ENCODE measurements at regions not wholly inside any gene's neighbourhood (a gene's known extent, or its start where the extent isn't known, plus 50 kb on each side); places are given as distances from the start of the nearest gene placed in this dataset.
"Not testable (repeated sequence)": the region's sequence is repeated elsewhere in the genome, so short reads cannot be mapped to it uniquely, and the experiment has no call there.

- Mint-ChIP-seq H3K4me1 (ENCODE audit: low read depth) (no peaks in the 10 kb centered on the region), H3K27me3 (ENCODE audit: insufficient read depth) (peaks cover 10% of the 10 kb centered on the region), H3K36me3 (ENCODE audit: low read depth) (no peaks in the 10 kb centered on the region), H3K9me3 (no peaks in the 10 kb centered on the region), H3K4me3 (no peak overlapping the region), H3K27ac (no peak overlapping the region)
- no peak for DNase-seq
- no peak for TF ChIP-seq CTCF (IDR thresholded peaks at IDR 0.05)
These were observed 392.5 kb downstream of the ZNF674 start for GRCh38 chrX:46152756-46153155.

- H3K9me3 Mint-ChIP-seq; DNase-seq; H3K36me3 Mint-ChIP-seq (ENCODE audit: low read depth); H3K27ac Mint-ChIP-seq; H3K4me1 Mint-ChIP-seq (ENCODE audit: low read depth); H3K4me3 Mint-ChIP-seq: not testable (repeated sequence)
- peaks cover 12% of the 10 kb centered on the region for H3K27me3 Mint-ChIP-seq (ENCODE audit: insufficient read depth)
These were observed 393.9 kb downstream of the ZNF674 start for GRCh38 chrX:46151332-46151731.

- H3K9me3 Mint-ChIP-seq = no peaks in the 10 kb centered on the region
- DNase-seq = no peak
These were observed 400.7 kb downstream of the ZNF674 start for GRCh38 chrX:46144566-46144965.

GRCh38 chrX:46140272-46140671 is 404.9 kb downstream of the ZNF674 start:
- no peak overlapping the region for H3K4me3 Mint-ChIP-seq
- H3K36me3 Mint-ChIP-seq (ENCODE audit: low read depth) = no peaks in the 10 kb centered on the region
- no peaks in the 10 kb centered on the region for H3K9me3 Mint-ChIP-seq
- no peaks in the 10 kb centered on the region for H3K4me1 Mint-ChIP-seq (ENCODE audit: low read depth)
- no peak for DNase-seq
- H3K27me3 Mint-ChIP-seq (ENCODE audit: insufficient read depth) = no peaks in the 10 kb centered on the region
- no peak overlapping the region for H3K27ac Mint-ChIP-seq
- no peak for TF ChIP-seq CTCF (IDR thresholded peaks at IDR 0.05)

More at GRCh38 chrX:46144566-46144965, 400.7 kb downstream of the ZNF674 start:
- Mint-ChIP-seq H3K4me1 (ENCODE audit: low read depth) (no peaks in the 10 kb centered on the region), H3K27ac (no peak overlapping the region), H3K36me3 (ENCODE audit: low read depth) (no peaks in the 10 kb centered on the region), H3K27me3 (ENCODE audit: insufficient read depth) (peaks cover 5% of the 10 kb centered on the region), H3K4me3 (no peak overlapping the region)
- TF ChIP-seq CTCF (IDR thresholded peaks at IDR 0.05) = no peak

GRCh38 chrX:46130247-46130646 is 415.0 kb downstream of the ZNF674 start:
- Mint-ChIP-seq H3K36me3 (ENCODE audit: low read depth) (no peaks in the 10 kb centered on the region), H3K9me3 (no peaks in the 10 kb centered on the region), H3K4me3 (no peak overlapping the region), H3K27me3 (ENCODE audit: insufficient read depth) (peaks cover 5% of the 10 kb centered on the region), H3K27ac (no peak overlapping the region), H3K4me1 (ENCODE audit: low read depth) (no peaks in the 10 kb centered on the region)
- no peak for TF ChIP-seq CTCF (IDR thresholded peaks at IDR 0.05)
- no peak for DNase-seq

GRCh38 chrX:46125111-46125510 is 420.1 kb downstream of the ZNF674 start:
- no peaks in the 10 kb centered on the region for H3K9me3 Mint-ChIP-seq
- H3K4me1 Mint-ChIP-seq (ENCODE audit: low read depth) = no peaks in the 10 kb centered on the region
- no peak overlapping the region for H3K4me3 Mint-ChIP-seq
- TF ChIP-seq CTCF (IDR thresholded peaks at IDR 0.05) = no peak
- H3K36me3 Mint-ChIP-seq (ENCODE audit: low read depth) = no peaks in the 10 kb centered on the region
- no peak for DNase-seq
- no peak overlapping the region for H3K27ac Mint-ChIP-seq
- no peaks in the 10 kb centered on the region; the same call in none of the 2 replicates for H3K27me3 Mint-ChIP-seq (ENCODE audit: insufficient read depth)

Data from HFFc6 (cell line).